ENCODE measurements at regions not wholly inside any gene's neighbourhood (a gene's known extent, or its start where the extent isn't known, plus 50 kb on each side); places are given as distances from the start of the nearest gene placed in this dataset.

DNA sequence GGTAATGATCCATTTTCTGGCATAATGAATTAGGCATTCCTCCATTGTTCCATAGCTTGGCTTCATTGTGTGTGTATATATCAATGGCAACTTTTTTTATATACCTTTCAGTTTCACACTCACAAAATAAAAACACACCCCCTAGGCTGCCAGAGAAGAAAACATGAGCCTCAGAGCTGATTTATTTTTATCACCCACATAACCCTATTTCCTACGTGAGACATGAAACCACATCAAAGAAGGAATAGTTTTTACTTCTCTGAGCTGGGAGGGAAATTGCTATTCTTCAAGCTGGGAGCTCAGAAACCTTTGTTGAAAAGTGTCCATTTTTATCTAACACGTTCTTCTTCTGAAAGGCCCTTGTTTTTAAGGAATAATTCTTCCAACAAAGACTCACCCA is 126.7 kb upstream of the RAI2 start:
- ChIA-PET CTCF (no interaction called here), POLR2A (no interaction called here)
- H3K27ac Mint-ChIP-seq (ENCODE audit: low read depth, unreplicated experiment) = no peak overlapping the region
- H3K9me3 Mint-ChIP-seq (ENCODE audit: unreplicated experiment) = peaks cover 7% of the 10 kb centered on the region
- H3K4me1 Mint-ChIP-seq (ENCODE audit: insufficient read depth, unreplicated experiment) = no peaks in the 10 kb centered on the region
- no peaks in the 10 kb centered on the region for H3K36me3 Mint-ChIP-seq (ENCODE audit: insufficient read depth, unreplicated experiment)
- no peak for DNase-seq (ENCODE audit: unreplicated experiment)
- TF ChIP-seq, protein P1, sequence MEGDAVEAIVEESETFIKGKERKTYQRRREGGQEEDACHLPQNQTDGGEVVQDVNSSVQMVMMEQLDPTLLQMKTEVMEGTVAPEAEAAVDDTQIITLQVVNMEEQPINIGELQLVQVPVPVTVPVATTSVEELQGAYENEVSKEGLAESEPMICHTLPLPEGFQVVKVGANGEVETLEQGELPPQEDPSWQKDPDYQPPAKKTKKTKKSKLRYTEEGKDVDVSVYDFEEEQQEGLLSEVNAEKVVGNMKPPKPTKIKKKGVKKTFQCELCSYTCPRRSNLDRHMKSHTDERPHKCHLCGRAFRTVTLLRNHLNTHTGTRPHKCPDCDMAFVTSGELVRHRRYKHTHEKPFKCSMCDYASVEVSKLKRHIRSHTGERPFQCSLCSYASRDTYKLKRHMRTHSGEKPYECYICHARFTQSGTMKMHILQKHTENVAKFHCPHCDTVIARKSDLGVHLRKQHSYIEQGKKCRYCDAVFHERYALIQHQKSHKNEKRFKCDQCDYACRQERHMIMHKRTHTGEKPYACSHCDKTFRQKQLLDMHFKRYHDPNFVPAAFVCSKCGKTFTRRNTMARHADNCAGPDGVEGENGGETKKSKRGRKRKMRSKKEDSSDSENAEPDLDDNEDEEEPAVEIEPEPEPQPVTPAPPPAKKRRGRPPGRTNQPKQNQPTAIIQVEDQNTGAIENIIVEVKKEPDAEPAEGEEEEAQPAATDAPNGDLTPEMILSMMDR (IDR thresholded peaks at IDR 0.05; ENCODE audit: unreplicated experiment) = no peak
- peaks cover 63% of the 10 kb centered on the region for H3K27me3 Mint-ChIP-seq (ENCODE audit: insufficient read depth, unreplicated experiment)
- BruUV-seq (replicated peaks) = no TSS peak
- no peak overlapping the region for H3K4me3 Mint-ChIP-seq (ENCODE audit: unreplicated experiment)
- intact Hi-C loops (cut with micrococcal nuclease) = no loop called here

DNA sequence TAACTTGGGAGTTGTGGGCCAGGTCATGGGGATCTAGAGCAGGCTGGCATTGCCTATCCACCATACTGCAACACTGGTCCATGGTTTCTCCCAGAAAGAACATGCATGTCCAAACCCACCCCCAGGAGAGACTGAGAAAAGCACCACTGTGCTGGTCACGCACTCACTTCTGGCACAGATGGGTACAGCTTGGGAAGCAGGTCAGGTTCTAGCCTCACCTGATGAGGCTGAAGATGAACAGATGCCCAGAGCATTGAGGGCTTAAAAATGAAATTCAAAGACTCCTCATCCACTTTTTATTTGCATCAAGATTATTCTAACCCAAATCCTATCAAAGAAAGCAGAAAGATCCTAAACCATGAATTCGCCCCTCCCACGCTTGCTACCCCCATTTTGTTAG is 125.9 kb upstream of the RAI2 start:
- no TSS peak for BruUV-seq (replicated peaks)
- ChIA-PET CTCF (no interaction called here), POLR2A (no interaction called here)
- Mint-ChIP-seq H3K4me3 (ENCODE audit: unreplicated experiment) (no peak overlapping the region), H3K9me3 (ENCODE audit: unreplicated experiment) (peaks cover 7% of the 10 kb centered on the region), H3K36me3 (ENCODE audit: insufficient read depth, unreplicated experiment) (no peaks in the 10 kb centered on the region), H3K27ac (ENCODE audit: low read depth, unreplicated experiment) (no peak overlapping the region), H3K27me3 (ENCODE audit: insufficient read depth, unreplicated experiment) (peaks cover 56% of the 10 kb centered on the region), H3K4me1 (ENCODE audit: insufficient read depth, unreplicated experiment) (no peaks in the 10 kb centered on the region)
- intact Hi-C loops (cut with micrococcal nuclease) = no loop called here
- TF ChIP-seq, protein P1 (IDR thresholded peaks at IDR 0.05; ENCODE audit: unreplicated experiment) = no peak
- no peak for DNase-seq (ENCODE audit: unreplicated experiment)

DNA sequence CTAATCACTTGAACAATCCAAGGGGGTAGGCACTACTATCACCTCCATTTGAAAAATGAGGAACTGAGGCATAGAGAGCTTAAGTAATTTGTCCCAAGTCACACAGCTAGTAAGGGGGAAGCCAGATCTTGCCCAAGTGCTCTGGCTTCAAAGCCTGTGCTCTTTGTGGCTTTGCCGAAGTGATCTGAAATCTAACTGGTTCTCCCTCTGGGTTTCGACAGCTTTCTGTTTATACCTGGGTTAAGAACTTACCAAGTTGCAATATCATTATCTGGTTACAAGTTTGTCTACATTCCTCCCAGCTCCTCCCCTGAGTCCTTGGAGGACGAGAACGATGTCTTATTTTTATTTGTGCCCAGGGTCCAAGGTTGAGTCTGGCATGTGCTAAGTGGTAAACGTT is 125.3 kb upstream of the RAI2 start:
- Mint-ChIP-seq H3K36me3 (ENCODE audit: insufficient read depth, unreplicated experiment) (no peaks in the 10 kb centered on the region), H3K27ac (ENCODE audit: low read depth, unreplicated experiment) (no peak overlapping the region), H3K4me1 (ENCODE audit: insufficient read depth, unreplicated experiment) (no peaks in the 10 kb centered on the region), H3K27me3 (ENCODE audit: insufficient read depth, unreplicated experiment) (peaks cover 56% of the 10 kb centered on the region), H3K4me3 (ENCODE audit: unreplicated experiment) (no peak overlapping the region), H3K9me3 (ENCODE audit: unreplicated experiment) (peaks cover 7% of the 10 kb centered on the region)
- TF ChIP-seq, protein P1 (IDR thresholded peaks at IDR 0.05; ENCODE audit: unreplicated experiment) = no peak
- intact Hi-C loops (cut with micrococcal nuclease) = no loop called here
- no TSS peak for BruUV-seq (replicated peaks)
- DNase-seq (ENCODE audit: unreplicated experiment) = no peak
- ChIA-PET POLR2A (no interaction called here), CTCF (no interaction called here)

DNA sequence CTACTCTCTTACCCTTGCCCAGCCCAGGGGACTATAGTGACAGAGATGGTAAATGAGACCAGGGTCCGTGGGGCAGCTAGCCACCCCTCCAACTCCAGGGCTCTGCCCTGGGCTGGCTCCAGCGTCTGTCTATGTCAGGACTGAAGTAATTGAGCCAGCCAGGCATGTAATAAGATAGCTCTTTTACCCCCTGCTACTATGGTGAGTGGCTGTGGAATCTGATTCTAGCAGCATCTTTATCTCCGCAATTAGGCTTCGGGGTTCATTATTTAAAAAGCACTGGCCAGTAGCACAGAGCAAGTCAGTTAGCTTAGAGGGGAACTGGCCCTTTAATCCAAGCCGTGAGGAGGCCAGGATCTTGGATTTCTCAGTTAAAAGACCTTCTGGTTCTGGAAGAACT is 123.3 kb upstream of the RAI2 start:
- intact Hi-C loops (cut with micrococcal nuclease) = no loop called here
- peaks cover 50% of the 10 kb centered on the region for H3K27me3 Mint-ChIP-seq (ENCODE audit: insufficient read depth, unreplicated experiment)
- TF ChIP-seq, protein P1 (IDR thresholded peaks at IDR 0.05; ENCODE audit: unreplicated experiment) = no peak
- H3K27ac Mint-ChIP-seq (ENCODE audit: low read depth, unreplicated experiment) = no peak overlapping the region
- no peaks in the 10 kb centered on the region for H3K4me1 Mint-ChIP-seq (ENCODE audit: insufficient read depth, unreplicated experiment)
- no peak for DNase-seq (ENCODE audit: unreplicated experiment)
- H3K36me3 Mint-ChIP-seq (ENCODE audit: insufficient read depth, unreplicated experiment) = no peaks in the 10 kb centered on the region
- BruUV-seq (replicated peaks) = no TSS peak
- peaks cover 7% of the 10 kb centered on the region for H3K9me3 Mint-ChIP-seq (ENCODE audit: unreplicated experiment)
- ChIA-PET CTCF (no interaction called here), POLR2A (no interaction called here)
- no peak overlapping the region for H3K4me3 Mint-ChIP-seq (ENCODE audit: unreplicated experiment)

Data from MCF 10A (cell line).